Sigmoid colon (tissue), 6 donors: ENCODE measurements at regions not wholly inside any gene's neighbourhood (a gene's known extent, or its start where the extent isn't known, plus 50 kb on each side); places are given as distances from the start of the nearest gene placed in this dataset.

Experiments used
- DNase-seq: peaks from one replicate; pipeline ENCODE4 v3.0.0-alpha.2; 2019
- H3K27ac ChIP-seq, 4 donors: fragments of 200-600 bp; sonication (generic); one replicate each; pipeline ENCODE4 v1.5.1; 2016 to 2019; ENCODE audit warnings: mild to moderate bottlenecking in 1 of 4
- H3K27me3 ChIP-seq, 3 donors: fragments of 200-600 bp; sonication (generic); one replicate each; pipeline ENCODE4 v1.5.1; 2019; ENCODE audit warnings: mild to moderate bottlenecking in 1 of 3
- H3K36me3 ChIP-seq, 4 donors: fragments of 200-600 bp; sonication (generic); one replicate each; pipeline ENCODE4 v1.5.1; 2016 to 2019
- H3K4me1 ChIP-seq, 4 donors: fragments of 200-600 bp; sonication (generic); one replicate each; pipeline ENCODE4 v1.5.1; 2017 to 2019
- H3K4me3 ChIP-seq, 4 donors: fragments of 200-600 bp; sonication (generic); one replicate each; pipeline ENCODE4 v1.5.1; 2017 to 2019; ENCODE audit warnings: mild to moderate bottlenecking in 2 of 4, moderate library complexity in 1 of 4
- H3K9me3 ChIP-seq, 4 donors: fragments of 200-600 bp in 3 of 4; sonication (generic) in 3 of 4; one replicate each; pipeline versions ENCODE4 v1.5.1 to v1.6.1; 2013 to 2019
- EP300 ChIP-seq, 4 donors: sonication (generic); formaldehyde crosslinking; IDR thresholded peaks; one replicate each; pipeline ENCODE4 v1.6.1; 2017; ENCODE audit warnings: antibody characterized with exemption in 4 of 4
- POLR2A ChIP-seq, 2 donors: fragments of 450-650 bp; IDR thresholded peaks; one replicate each; pipeline ENCODE4 v1.6.1; 2016; ENCODE audit warnings: antibody characterized with exemption in 2 of 2, mild to moderate bottlenecking in 2 of 2, moderate library complexity in 2 of 2
- POLR2AphosphoS5 ChIP-seq, 4 donors: sonication (generic); formaldehyde crosslinking; IDR thresholded peaks; one replicate each; pipeline ENCODE4 v1.6.1; 2017; ENCODE audit warnings: antibody characterized with exemption in 4 of 4
- WGBS, 2 donors: extraction: QIAGEN DNeasy Blood & Tissue Kit; methylation state at CpG; one replicate each; pipeline ENCODE4 v1.1.7; 2013; 5-methylcytosine and 5-hydroxymethylcytosine counted together
- intact Hi-C: fragments of 100-400 bp; cut with DNase I; formaldehyde crosslinking; loops from one replicate; pipeline ENCODE4 v1.15.1; 2023
- TF ChIP-seq, protein P1 (sequence below), 4 experiments: fragments of 450-650 bp in 3 of 4; fragments of 200-600 bp in 1 of 4; IDR thresholded peaks; one replicate each; pipeline ENCODE4 v1.5.1; 2016 to 2019; ENCODE audit warnings: antibody characterized with exemption in 4 of 4, mild to moderate bottlenecking in 3 of 4, moderate library complexity in 2 of 4
- donor health status: healthy with polysubstance abuse.
- donor health status: healthy.

DNA sequence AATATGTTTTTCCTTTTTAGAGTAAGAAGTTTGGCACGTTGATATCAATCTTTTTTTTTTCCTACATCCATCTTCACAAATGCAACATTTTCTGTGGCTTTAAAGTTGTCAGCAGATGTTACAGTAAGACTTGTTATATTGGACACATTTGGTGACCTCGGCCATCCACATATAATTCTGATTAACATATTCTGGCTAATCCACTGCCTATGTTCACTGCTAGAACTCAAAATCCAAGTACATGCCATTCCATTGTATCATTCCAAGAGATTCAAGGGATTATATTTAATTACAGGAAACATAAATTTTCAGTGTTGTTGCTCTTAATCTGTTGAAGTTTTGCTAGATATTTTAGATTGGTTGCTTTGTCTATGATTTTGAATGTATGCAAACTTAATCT lies 367.6 kb downstream of the TENT5A start:
- 71 to 74% methylated on average over 2 of the region's 2 CpGs for WGBS, 2 donors
- DNase-seq, result no peak

GRCh38 chr6:81383472-81383871 lies 369.0 kb downstream of the TENT5A start:
- Histone ChIP-seq H3K4me1 (no peaks in the 10 kb centered on the region), H3K36me3 (no peaks in the 10 kb centered on the region), H3K27me3 (no peaks in the 10 kb centered on the region), H3K27ac (no peak overlapping the region), H3K4me3 (no peak overlapping the region), H3K9me3 (no peaks in the 10 kb centered on the region)
- no peak for DNase-seq
- intact Hi-C loops, result no loop called here
- 70 to 94% methylated on average over 1 of the region's 1 CpG for WGBS, 2 donors
- no peak for TF ChIP-seq EP300 (IDR thresholded peaks at IDR 0.05)
- TF ChIP-seq POLR2A (IDR thresholded peaks at IDR 0.05), result no peak
- no peak for TF ChIP-seq POLR2AphosphoS5 (IDR thresholded peaks at IDR 0.05)
- TF ChIP-seq, protein P1, sequence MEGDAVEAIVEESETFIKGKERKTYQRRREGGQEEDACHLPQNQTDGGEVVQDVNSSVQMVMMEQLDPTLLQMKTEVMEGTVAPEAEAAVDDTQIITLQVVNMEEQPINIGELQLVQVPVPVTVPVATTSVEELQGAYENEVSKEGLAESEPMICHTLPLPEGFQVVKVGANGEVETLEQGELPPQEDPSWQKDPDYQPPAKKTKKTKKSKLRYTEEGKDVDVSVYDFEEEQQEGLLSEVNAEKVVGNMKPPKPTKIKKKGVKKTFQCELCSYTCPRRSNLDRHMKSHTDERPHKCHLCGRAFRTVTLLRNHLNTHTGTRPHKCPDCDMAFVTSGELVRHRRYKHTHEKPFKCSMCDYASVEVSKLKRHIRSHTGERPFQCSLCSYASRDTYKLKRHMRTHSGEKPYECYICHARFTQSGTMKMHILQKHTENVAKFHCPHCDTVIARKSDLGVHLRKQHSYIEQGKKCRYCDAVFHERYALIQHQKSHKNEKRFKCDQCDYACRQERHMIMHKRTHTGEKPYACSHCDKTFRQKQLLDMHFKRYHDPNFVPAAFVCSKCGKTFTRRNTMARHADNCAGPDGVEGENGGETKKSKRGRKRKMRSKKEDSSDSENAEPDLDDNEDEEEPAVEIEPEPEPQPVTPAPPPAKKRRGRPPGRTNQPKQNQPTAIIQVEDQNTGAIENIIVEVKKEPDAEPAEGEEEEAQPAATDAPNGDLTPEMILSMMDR (IDR thresholded peaks at IDR 0.05), result no peak

More for the DNA sequence above, 367.6 kb downstream of the TENT5A start:
- Histone ChIP-seq H3K4me3 (no peak overlapping the region), H3K9me3 (no peaks in the 10 kb centered on the region), H3K27ac (no peak overlapping the region), H3K36me3 (no peaks in the 10 kb centered on the region), H3K4me1 (no peaks in the 10 kb centered on the region), H3K27me3 (no peaks in the 10 kb centered on the region)
- TF ChIP-seq POLR2A (IDR thresholded peaks at IDR 0.05) (no peak), POLR2AphosphoS5 (IDR thresholded peaks at IDR 0.05) (no peak), EP300 (IDR thresholded peaks at IDR 0.05) (no peak)
- TF ChIP-seq, protein P1 (IDR thresholded peaks at IDR 0.05), result no peak
- intact Hi-C loops, result no loop called here

- H3K9me3 ChIP-seq, result no peaks in the 10 kb centered on the region
- intact Hi-C loops, result no loop called here
- no peaks in the 10 kb centered on the region for H3K27me3 ChIP-seq
- TF ChIP-seq EP300 (IDR thresholded peaks at IDR 0.05) (no peak), POLR2A (IDR thresholded peaks at IDR 0.05) (no peak), POLR2AphosphoS5 (IDR thresholded peaks at IDR 0.05) (no peak)
- TF ChIP-seq, protein P1 (IDR thresholded peaks at IDR 0.05), result no peak
- no peak overlapping the region for H3K27ac ChIP-seq
- no peak overlapping the region for H3K4me3 ChIP-seq
- no peaks in the 10 kb centered on the region for H3K4me1 ChIP-seq
- no peak for DNase-seq
- H3K36me3 ChIP-seq, result no peaks in the 10 kb centered on the region
- 71 to 81% methylated on average over 4 of the region's 4 CpGs for WGBS, 2 donors
Observed at GRCh38 chr6:81382852-81383251, 369.6 kb downstream of the TENT5A start.

DNA sequence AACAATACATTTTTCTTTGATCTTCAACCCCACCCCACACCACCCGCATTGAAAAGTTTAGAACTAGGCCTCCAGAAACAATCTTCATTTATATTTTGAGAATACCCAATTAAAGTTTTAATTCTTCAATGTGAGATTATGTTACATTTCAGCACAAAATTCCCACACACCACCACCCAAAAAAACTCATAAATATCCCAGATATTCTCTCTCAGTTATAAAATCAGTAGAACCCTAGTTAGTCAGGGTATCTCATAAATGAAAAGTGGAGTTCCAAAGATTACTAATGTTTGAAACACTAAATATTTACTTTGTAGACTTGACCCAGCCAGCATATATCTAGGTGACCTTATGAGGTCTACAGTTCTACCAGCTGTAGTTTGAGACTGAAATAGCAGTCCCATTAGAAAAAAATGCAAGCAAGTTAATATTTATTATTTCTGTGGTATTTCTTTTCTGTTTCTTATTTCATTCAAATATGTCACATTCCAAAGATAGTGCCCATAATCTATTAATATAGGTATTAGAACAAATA lies 371.0 kb downstream of the TENT5A start:
- Histone ChIP-seq H3K27ac (no peak overlapping the region), H3K4me1 (no peaks in the 10 kb centered on the region), H3K27me3 (no peaks in the 10 kb centered on the region), H3K9me3 (no peaks in the 10 kb centered on the region), H3K36me3 (no peaks in the 10 kb centered on the region), H3K4me3 (no peak overlapping the region)
- intact Hi-C loops, result no loop called here
- TF ChIP-seq, protein P1 (IDR thresholded peaks at IDR 0.05), result no peak
- TF ChIP-seq POLR2A (IDR thresholded peaks at IDR 0.05), result no peak
- TF ChIP-seq POLR2AphosphoS5 (IDR thresholded peaks at IDR 0.05), result no peak
- no peak for TF ChIP-seq EP300 (IDR thresholded peaks at IDR 0.05)
- no peak for DNase-seq
- WGBS, 2 donors, result 94 to 98% methylated on average over 1 of the region's 1 CpG

DNA sequence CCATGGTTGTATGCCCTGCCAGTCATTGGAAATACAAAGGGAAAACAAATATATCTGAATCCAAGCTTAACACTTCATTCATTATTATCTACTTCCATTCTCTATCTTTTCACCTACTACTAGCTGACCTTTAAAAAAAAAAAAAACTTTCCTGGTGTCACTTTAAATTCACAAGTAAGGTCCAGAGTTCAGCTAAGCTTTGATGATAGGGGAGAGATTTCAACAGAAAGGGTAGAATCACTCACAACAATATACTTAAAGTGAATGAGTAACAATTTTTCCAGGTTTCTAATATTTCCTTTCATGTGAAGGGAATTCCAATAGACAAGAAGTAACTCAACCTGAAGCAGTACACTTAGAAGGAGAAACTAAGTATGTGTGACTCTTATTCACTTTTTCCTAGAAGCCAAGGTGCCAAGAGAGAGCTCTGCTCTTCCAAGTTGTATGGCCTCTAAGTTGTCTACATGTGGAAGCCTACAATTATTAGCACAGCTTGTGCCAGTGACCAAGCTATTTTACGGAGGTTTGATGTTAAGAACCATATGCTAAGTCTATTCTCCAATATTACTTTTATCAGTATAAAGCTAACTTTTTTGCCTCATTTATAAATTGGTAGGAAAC lies 371.7 kb downstream of the TENT5A start:
- intact Hi-C loops, result no loop called here
- H3K4me3 ChIP-seq, result no peak overlapping the region
- 95 to 97% methylated on average over 1 of the region's 1 CpG for WGBS, 2 donors
- H3K36me3 ChIP-seq, result no peaks in the 10 kb centered on the region
- H3K9me3 ChIP-seq, result no peaks in the 10 kb centered on the region
- H3K27me3 ChIP-seq, result no peaks in the 10 kb centered on the region
- no peak for DNase-seq
- H3K27ac ChIP-seq, result no peak overlapping the region
- TF ChIP-seq POLR2AphosphoS5 (IDR thresholded peaks at IDR 0.05), result no peak
- TF ChIP-seq EP300 (IDR thresholded peaks at IDR 0.05), result no peak
- TF ChIP-seq, protein P1 (IDR thresholded peaks at IDR 0.05), result no peak
- TF ChIP-seq POLR2A (IDR thresholded peaks at IDR 0.05), result no peak
- no peaks in the 10 kb centered on the region for H3K4me1 ChIP-seq
